Kidney epithelial cell (primary cell): ENCODE measurements at regions not wholly inside any gene's neighbourhood (a gene's known extent, or its start where the extent isn't known, plus 50 kb on each side); places are given as distances from the start of the nearest gene placed in this dataset.

Experiments
- DNase-seq: peaks from one replicate; pipeline ENCODE4 v3.0.0-alpha.2; 2010; ENCODE audit warnings: low read depth
- H3K27me3 ChIP-seq: 2 replicates; pipeline ENCODE4 v1.6.0; 2011; ENCODE audit warnings: low read length; ENCODE audit not compliant: control insufficient read depth, insufficient read depth
- H3K36me3 ChIP-seq: 2 replicates; pipeline ENCODE4 v1.5.1; 2011; ENCODE audit warnings: low read length; ENCODE audit not compliant: control insufficient read depth, insufficient read depth
- H3K4me3 ChIP-seq: 2 replicates; pipeline ENCODE4 v1.5.1; 2011; ENCODE audit warnings: low read depth, mild to moderate bottlenecking, control low read depth, low read length
- CTCF ChIP-seq: IDR thresholded peaks from 2 replicates; pipeline ENCODE4 v1.5.1; 2011; ENCODE audit warnings: mild to moderate bottlenecking, moderate library complexity, low read length, control low read depth, inconsistent platforms; ENCODE audit not compliant: insufficient read depth, poor library complexity, severe bottlenecking

- DNase-seq = no peak
- no peak for TF ChIP-seq CTCF
Measured at GRCh38 chr6:153873541-153873940, 165.5 kb upstream of the OPRM1 start.

GRCh38 chr6:153872946-153873345 is 166.1 kb upstream of the OPRM1 start:
- DNase-seq = peak; percentile 62
- no peaks in the 10 kb centered on the region for H3K36me3 ChIP-seq
- H3K27me3 ChIP-seq = no peaks in the 10 kb centered on the region
- no peak overlapping the region for H3K4me3 ChIP-seq
- no peak for TF ChIP-seq CTCF

More at GRCh38 chr6:153873541-153873940, 165.5 kb upstream of the OPRM1 start:
- Histone ChIP-seq H3K36me3 (no peaks in the 10 kb centered on the region), H3K27me3 (no peaks in the 10 kb centered on the region), H3K4me3 (no peak overlapping the region)

- no peak for DNase-seq
- no peak overlapping the region for H3K4me3 ChIP-seq
- no peaks in the 10 kb centered on the region for H3K27me3 ChIP-seq
- H3K36me3 ChIP-seq = no peaks in the 10 kb centered on the region
- no peak for TF ChIP-seq CTCF
Measured at GRCh38 chr6:153862927-153863326, 176.1 kb upstream of the OPRM1 start.

- no peak for TF ChIP-seq CTCF
- DNase-seq = no peak
- Histone ChIP-seq H3K36me3 (no peaks in the 10 kb centered on the region), H3K27me3 (no peaks in the 10 kb centered on the region), H3K4me3 (no peak overlapping the region)
Measured at GRCh38 chr6:153862139-153862538, 176.9 kb upstream of the OPRM1 start.

GRCh38 chr6:153858529-153858928 is 180.5 kb upstream of the OPRM1 start:
- TF ChIP-seq CTCF = no peak
- H3K36me3 ChIP-seq = no peaks in the 10 kb centered on the region
- no peak overlapping the region for H3K4me3 ChIP-seq
- no peak for DNase-seq
- H3K27me3 ChIP-seq = no peaks in the 10 kb centered on the region

- Histone ChIP-seq H3K27me3 (no peaks in the 10 kb centered on the region), H3K4me3 (no peak overlapping the region), H3K36me3 (no peaks in the 10 kb centered on the region)
- no peak for TF ChIP-seq CTCF
- DNase-seq = no peak
Measured at GRCh38 chr6:153856929-153857376, 182.1 kb upstream of the OPRM1 start.
